ENCODE measurements at regions not wholly inside any gene's neighbourhood (a gene's known extent, or its start where the extent isn't known, plus 50 kb on each side); places are given as distances from the start of the nearest gene placed in this dataset.
"Not testable (repeated sequence)": the region's sequence is repeated elsewhere in the genome, so short reads cannot be mapped to it uniquely, and the experiment has no call there.

GRCh38 chr4:156515295-156515694 is 456.3 kb downstream of the PDGFC start:
- Mint-ChIP-seq H3K36me3 (ENCODE audit: low read depth) (no peaks in the 10 kb centered on the region), H3K4me1 (no peaks in the 10 kb centered on the region), H3K9me3 (no peaks in the 10 kb centered on the region), H3K4me3 (no peak overlapping the region), H3K27me3 (ENCODE audit: low read depth) (no peaks in the 10 kb centered on the region), H3K27ac (no peak overlapping the region)
- no peak for TF ChIP-seq CTCF (IDR thresholded peaks at IDR 0.05; ENCODE audit: unreplicated experiment in 3 of 3)

GRCh38 chr4:156512622-156513021 is 459.0 kb downstream of the PDGFC start:
- H3K27me3 Mint-ChIP-seq (ENCODE audit: low read depth) = no peaks in the 10 kb centered on the region
- TF ChIP-seq CTCF (IDR thresholded peaks at IDR 0.05; ENCODE audit: unreplicated experiment in 3 of 3) = no peak
- H3K4me3 Mint-ChIP-seq = no peak overlapping the region
- H3K27ac Mint-ChIP-seq = no peak overlapping the region
- H3K4me1 Mint-ChIP-seq = no peaks in the 10 kb centered on the region
- H3K9me3 Mint-ChIP-seq = peaks cover 11% of the 10 kb centered on the region
- no peaks in the 10 kb centered on the region for H3K36me3 Mint-ChIP-seq (ENCODE audit: low read depth)

- not testable (repeated sequence) for H3K36me3 Mint-ChIP-seq (ENCODE audit: low read depth); H3K27ac Mint-ChIP-seq; H3K4me1 Mint-ChIP-seq; H3K27me3 Mint-ChIP-seq (ENCODE audit: low read depth); H3K4me3 Mint-ChIP-seq
- peaks cover 26% of the 10 kb centered on the region for H3K9me3 Mint-ChIP-seq
These were observed 461.7 kb downstream of the PDGFC start for GRCh38 chr4:156509921-156510320.

- Mint-ChIP-seq H3K27me3 (ENCODE audit: low read depth) (no peaks in the 10 kb centered on the region), H3K9me3 (peaks cover 26% of the 10 kb centered on the region)
These were observed 466.2 kb downstream of the PDGFC start for GRCh38 chr4:156505341-156505955.

GRCh38 chr4:156503119-156503518 is 468.5 kb downstream of the PDGFC start:
- no peak overlapping the region for H3K4me3 Mint-ChIP-seq
- no peak for TF ChIP-seq CTCF (IDR thresholded peaks at IDR 0.05; ENCODE audit: unreplicated experiment in 3 of 3)
- no peaks in the 10 kb centered on the region for H3K4me1 Mint-ChIP-seq
- H3K9me3 Mint-ChIP-seq = peaks cover 18% of the 10 kb centered on the region
- no peaks in the 10 kb centered on the region for H3K27me3 Mint-ChIP-seq (ENCODE audit: low read depth)
- H3K27ac Mint-ChIP-seq = no peak overlapping the region
- no peaks in the 10 kb centered on the region for H3K36me3 Mint-ChIP-seq (ENCODE audit: low read depth)

More at GRCh38 chr4:156505341-156505955, 466.2 kb downstream of the PDGFC start:
- H3K4me3 Mint-ChIP-seq = no peak overlapping the region
- H3K4me1 Mint-ChIP-seq = no peaks in the 10 kb centered on the region
- H3K27ac Mint-ChIP-seq = no peak overlapping the region
- TF ChIP-seq CTCF (IDR thresholded peaks at IDR 0.05; ENCODE audit: unreplicated experiment in 3 of 3) = no peak
- H3K36me3 Mint-ChIP-seq (ENCODE audit: low read depth) = no peaks in the 10 kb centered on the region

GRCh38 chr4:156501962-156502361 is 469.6 kb downstream of the PDGFC start:
- Mint-ChIP-seq H3K9me3 (peaks cover 8% of the 10 kb centered on the region), H3K27me3 (ENCODE audit: low read depth) (no peaks in the 10 kb centered on the region), H3K4me1 (peaks cover 9% of the 10 kb centered on the region), H3K27ac (no peak overlapping the region), H3K4me3 (no peak overlapping the region), H3K36me3 (ENCODE audit: low read depth) (no peaks in the 10 kb centered on the region)
- no peak for TF ChIP-seq CTCF (IDR thresholded peaks at IDR 0.05; ENCODE audit: unreplicated experiment in 3 of 3)

Data from nephron (organoid).